HG03108 (cell line): ENCODE measurements at regions not wholly inside any gene's neighbourhood (a gene's known extent, or its start where the extent isn't known, plus 50 kb on each side); places are given as distances from the start of the nearest gene placed in this dataset.

Experiments used
- ATAC-seq: cut with Tn5 transposase; IDR thresholded peaks from one replicate; pipeline ENCODE4 v1.9.1; 2021; ENCODE audit warnings: moderate library complexity; ENCODE audit not compliant: unreplicated experiment

DNA sequence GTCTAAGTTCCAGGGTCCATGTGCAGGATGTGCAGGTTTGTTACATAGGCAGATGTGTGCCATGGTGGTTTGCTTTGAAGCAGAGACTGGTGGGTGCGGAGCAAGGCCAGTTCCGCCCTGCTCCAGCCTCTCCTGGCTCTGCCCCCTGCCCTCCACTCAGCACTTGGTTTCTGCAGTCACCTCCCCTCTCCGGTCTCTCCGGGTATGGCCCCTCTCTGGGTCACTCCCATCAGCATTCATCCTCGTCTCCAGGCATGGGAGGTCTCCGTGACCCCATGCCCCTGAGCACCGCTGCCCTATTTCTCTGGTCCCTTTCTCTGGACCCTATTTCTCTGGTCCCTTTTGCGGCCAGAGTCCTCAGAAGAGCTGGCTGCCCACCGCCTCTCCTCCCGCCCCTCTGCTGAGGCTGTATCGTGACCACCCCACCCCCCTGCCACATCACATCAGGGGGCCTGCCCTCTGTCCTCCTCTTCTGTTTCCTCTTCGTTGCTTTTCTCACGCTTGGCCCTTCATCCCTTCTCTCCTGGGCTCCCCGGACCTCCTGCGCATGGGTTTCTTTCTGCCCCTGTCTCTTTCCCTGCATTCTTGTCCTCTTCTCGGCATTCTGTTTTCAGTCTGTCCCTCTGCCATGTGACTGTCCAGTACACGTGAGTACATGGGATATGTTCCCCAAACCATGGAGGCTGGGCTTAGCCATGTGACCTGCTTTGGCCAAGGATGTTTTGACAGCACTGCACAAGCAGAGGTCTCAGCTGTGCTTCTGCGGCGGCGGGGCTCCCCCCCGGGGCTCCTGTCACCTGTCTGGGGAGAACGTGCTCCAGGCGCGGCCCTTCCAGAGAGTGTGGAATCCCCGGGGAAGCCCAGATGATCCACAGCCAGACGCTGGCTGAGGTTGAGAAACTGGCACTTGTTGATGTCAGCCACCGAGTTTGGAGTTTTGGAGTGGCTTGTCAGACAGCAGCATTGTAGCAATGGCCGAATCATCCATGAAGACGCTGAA is 54.4 kb upstream of the C1orf174 start:
- ATAC-seq: no peak

DNA sequence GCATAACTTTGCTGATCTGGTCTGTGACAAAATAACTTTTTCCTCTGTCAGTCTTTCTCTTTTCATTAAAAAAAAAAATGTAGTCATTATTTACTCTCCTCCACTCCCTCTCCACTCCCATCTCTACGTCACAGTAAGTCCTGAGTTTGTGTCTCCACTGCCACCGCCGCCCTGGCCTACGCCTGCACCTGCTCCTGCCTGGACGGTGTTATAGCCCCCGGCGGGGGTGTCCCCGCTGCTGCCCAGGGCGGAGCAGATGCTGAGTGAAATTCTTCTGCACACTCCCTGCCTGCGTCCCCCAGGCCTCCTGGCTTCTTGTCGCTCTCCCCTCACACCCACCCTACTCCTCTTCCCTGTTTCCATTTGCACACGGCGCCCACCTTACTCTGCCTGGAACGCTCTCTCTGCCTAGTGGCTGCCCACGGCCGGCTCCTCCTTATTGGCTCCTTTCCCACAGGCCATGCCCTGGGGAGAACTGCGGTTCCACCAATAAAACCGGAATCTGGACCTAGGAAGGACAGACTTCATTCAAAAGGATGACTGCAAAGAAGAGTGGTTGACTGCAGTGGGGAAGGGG is 55.2 kb upstream of the C1orf174 start:
- ATAC-seq: no peak

DNA sequence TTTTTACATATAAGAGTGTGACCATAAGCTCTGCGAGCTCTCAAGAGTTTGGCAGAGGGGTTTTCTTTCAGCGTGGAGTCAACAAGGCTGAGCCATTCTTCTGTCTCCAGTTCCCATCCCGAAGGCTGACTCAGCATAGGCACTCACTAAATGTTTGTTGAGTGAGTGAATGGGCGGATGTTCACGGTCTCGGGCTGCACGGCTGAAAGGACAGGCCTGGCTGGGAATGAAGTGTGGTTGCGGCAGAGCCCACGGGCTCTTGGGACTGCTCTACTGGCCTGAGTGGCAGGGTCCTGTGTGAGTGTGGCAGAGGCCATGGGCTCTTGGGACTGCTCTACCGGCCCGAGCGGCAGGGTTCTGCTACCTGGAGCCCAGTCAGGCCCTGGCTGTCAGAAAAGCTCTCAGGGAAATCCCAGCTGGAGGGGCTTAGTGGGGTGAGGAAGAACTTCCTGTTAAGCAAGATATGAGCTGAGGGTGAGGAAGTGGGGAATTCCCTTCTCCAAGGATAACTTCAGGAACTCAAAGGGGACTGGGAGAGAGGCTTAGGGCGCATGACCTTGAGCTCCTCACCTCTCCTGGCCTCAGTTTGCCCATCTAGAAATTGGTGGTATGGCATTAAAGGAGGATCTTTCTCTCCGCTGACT is 56.6 kb upstream of the C1orf174 start:
- no peak for ATAC-seq

DNA sequence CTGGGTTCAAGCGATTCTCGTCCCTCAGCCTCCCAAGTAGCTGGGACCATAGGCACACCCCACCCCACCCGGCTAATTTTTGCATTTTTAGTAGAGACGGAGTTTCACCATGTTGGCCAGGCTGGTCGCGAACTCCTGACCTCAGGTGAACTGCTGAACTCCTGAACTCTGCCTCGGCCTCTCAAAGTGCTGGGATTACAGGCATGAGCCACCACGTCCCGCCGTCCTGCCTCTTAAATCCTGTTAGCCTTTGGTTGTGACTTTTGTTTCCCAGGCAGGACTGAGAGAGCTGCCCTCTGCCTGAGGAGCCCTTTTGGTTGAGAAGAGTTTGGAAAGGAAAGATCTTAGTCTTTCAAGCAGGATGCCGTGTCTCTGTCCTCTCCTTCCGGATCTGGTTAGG is 59.3 kb upstream of the C1orf174 start:
- ATAC-seq: no peak

DNA sequence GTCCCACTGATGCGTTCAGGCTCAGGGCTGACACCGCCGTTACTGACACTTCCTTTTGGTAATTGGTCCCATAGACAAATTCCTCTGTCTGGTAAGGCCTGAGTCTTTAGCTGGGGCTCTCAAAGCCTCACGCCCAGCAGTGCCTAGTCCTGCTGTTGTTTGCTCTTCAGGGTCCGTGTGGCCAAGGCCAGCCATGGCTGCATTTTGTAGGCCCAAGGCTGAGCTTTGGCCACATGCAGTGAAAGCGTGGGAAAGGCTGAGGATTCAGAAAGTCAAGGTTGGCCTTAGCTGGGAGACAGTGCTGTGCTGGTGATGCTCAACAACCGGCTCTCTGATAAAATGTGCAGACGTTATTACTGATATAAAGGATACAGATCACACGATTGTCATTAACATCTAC is 63.5 kb upstream of the C1orf174 start:
- no peak for ATAC-seq

DNA sequence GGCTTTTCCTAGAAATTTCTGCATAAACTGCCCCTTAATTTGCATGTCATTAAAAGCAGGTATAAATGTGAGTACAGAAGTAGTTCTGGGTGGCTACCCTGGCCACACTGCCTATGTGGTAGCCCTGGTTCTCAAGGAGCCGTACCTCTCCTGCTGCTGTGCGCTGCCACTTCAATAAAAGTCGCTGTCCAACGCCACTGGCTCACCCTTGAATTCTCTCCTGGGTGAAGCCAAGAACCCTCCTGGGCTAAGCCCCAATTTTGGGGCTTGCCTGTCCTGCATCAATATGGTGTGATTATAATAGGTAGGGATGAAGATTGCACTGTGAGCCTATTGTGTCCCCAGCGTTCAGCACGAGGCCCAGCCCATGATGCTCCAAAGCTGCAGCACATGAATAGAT is 65.6 kb upstream of the C1orf174 start:
- ATAC-seq: no peak

DNA sequence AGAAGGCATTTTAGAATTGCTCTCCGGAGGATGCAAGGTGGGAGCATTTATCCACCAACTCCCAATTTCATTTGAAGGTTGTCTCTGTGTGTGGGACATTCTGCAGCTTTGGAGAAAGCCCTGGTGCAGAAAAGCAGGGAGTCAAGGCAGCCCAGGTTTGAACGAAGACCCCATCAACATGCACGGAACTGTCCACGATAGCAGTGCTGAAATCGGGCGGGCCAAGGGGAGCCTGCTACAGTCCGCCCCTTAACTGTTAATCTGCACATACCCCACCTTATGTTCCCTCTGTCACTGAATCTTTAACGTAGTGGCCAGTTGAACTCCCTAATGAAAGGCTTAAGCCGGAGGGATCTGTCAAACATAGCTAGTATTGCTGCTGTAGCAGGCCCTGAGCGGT is 68.8 kb upstream of the C1orf174 start:
- ATAC-seq: no peak

DNA sequence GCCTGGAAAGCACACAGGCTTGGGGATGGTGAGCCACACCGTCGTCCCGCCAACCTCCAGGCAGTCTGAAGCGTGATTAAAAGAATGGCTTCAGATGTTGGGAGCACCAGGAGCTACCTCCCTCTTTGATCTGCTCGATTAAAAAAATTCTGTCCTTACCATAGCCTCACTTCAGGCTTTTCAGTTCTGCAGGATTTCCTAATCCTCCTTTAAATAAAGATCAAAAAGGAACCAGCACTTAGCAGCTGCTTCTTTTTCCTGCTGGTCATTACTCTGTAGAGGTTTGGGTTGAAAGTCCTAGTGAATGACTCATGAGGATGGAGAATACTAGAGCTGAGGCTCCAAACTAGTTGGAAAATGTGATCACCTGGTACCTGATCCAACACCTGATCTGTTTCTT is 71.9 kb upstream of the C1orf174 start:
- ATAC-seq: no peak

DNA sequence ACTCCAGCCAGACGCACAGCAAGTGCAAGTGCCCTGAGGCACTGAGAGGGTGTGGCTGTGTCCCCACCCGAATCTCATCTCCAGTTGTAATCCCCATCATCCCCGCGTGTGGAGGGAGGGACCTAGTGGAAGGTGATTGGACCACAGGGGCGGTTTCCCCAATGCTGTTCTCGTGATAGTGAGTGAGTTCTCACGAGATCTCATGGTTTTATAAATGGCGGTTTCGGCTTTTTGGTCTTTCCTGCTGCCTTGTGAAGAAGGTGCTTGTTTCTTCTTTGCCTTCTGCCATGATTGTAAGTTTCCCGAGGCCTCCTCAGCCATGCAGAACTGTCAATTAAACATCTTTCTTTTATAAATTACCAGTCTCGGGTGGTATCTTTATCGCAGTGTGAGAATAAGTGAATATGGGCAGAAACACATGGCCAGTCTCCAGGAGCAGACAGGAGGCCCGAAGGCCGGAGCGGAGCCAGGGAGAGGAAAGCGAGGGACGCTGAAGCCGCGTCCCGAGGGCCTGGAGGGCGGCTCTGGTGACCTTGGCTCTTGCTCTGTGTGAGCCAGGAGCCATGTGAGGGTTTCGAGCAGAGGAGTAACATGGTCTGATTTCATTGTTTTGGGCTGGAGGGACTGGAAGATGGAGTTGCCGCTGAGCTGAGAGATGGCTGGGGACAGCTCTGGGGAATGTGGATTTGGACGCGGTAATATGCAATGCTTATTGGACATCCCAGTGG is 76.0 kb upstream of the C1orf174 start:
- ATAC-seq: no peak

DNA sequence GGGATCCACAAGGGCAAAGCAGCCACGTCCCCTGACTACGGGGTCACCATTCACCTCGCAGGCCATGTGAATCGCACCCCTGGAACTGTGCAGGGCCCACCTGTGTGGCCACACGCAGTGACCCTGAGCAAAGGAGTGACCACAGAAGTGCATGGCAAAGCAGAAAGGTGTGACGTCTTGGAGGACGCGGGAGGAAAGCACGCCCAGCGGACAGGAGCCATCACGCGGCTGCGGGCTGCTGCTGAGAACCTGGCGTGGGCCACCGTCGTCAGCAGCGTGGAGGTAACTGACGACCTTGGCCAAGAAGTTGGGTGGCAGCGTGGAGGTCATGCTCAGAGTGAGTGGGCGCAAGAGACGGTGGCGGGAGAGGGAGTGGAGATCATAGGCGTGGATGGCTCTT is 76.7 kb upstream of the C1orf174 start:
- ATAC-seq: no peak

DNA sequence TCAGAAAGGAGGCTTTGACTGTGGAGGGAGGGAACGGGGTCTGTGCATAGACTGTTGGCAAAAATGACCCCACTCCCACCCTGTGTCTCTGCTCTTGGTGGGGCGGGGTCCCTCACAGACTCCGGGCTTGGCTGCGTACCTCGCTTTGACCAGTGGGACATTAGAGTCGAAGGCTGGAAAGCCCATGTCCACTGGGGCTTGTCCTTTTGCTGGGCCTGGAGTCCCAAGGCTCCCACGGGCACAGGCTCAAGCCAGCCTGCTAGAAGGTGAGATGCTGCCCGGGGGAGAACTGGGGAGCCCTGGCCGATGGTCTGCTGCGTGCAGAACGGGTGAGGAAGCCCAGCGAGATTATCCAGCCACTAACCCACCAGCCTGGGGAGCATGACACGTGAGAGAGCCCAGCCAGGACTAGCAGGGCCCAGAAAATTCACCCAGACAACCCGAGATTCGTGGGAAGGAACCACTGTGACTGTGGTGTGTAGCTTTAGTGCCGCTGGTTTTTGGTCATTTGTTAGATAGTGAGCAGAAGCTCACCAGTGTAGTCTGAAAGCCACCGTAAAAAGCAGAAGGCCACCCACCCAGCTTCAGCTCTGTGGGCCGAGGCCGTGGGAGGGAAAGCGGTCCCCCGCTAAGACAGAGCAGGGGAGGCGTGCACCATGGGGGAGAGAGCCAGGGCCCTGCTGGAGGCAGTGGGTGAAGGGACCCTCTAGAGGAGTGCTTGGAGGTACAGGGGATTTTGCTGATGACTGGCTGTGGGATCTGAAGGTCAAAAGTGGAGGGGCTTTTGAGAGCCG is 78.3 kb upstream of the C1orf174 start:
- ATAC-seq: no peak

DNA sequence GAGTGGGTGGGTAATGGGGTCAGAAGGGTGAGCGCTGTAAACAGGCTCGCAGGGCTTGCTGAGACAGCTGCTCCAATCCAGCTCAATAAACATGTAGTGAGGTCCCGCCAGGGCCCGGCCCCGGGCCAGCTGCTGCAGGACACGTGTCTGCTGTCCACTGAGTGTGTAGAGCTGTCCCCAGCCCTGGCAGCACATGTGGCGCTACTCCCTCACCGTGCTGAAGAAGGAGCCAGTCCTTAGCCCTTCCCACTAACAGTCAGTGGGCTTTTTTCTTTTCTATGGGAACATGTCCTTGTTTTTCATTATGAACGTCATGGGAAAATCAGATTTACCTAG is 78.9 kb upstream of the C1orf174 start:
- ATAC-seq: no peak

DNA sequence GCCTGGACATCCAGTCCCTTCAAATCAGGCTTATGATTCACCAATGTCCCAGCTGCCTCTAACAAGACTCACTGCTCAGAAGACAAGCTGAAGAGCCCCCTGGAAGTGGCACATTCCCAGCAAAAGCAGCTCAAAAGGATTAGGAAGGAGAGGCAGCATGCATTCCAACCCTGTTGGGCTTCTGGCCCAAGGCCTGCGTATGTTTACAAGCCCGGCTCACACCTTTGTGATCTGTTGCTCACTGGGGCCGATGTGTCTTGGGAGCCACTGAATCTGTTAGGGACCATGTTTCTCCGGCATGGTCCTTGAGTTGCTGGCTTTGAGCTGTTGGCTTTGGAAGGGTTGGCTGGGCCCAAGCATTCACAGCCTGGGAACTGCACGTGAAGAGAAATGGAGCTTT is 81.2 kb upstream of the C1orf174 start:
- no peak for ATAC-seq

DNA sequence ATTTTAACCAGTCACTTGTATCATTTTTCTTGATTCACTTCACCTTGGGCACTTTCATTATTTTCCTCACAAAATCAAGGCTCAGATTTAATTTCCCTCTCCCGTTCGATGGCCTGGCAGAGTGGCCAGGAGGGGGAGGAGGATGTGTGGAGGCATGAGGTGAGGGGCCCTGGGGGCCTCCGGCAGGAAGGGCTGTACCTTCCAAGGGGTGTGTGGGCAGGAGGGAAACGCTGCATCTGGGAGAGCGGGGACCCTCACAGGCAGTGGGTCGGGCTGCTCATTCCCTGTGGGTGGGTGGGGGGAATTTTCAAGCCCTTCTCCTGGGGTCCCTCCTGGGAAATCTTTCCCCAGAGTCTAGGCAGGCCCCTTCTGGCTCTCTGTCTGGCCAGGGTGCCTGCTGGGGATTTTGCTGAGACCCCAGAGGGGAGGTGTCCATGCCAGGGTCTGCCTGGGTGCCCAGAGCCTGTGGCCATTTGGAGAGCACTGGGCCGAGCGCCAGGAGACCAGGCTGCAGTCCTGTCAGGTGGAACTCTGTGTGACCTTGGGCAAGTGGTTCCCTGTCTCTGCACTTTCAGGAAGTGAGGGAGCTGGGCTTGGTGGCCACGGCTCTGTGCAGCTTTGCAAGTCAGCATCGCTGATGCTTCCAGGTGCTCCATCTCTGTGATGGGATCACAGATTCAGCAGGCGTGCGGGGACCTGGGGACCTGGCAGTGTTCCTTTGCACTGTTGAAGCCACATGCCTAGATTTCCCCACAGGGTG is 81.9 kb upstream of the C1orf174 start:
- no peak for ATAC-seq

DNA sequence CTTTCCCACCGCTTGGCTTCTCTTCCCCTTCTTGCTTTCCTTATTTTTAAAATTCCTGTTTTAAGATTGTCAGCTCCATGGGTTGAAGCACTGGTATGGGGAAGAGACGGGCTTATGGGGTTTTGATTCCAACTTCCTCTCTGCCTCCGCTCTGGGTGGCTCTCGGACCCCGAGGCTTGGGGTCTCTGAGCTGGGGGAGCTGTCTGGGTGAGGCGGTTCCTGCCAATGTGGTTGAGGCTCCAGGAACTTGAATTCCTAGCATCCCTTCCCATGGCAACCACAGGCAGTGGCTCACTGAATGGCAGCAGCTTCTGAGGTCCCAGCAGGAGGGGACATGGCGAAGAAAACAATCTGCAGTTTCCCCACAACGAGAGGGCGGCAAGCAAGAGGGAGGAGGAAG is 83.1 kb upstream of the C1orf174 start:
- ATAC-seq: no peak

DNA sequence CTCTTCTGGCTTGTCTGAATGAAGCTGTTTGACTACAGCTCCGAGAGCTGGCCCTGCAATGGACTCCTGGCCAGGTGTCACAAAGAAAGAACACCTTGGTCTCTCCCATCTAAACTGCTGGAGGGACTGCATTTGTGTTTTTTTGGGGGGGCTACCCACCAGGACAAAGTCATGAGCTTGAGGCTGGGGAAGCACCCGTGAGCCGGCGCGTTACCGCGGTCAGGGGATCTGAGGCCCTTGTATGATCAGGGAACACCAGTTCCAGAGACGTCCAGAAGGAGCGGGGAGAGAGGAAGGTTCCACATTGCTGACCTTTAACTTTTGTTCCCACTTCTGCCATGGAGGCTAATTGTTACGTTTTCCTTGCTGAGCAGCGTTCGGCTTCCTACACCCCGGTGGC is 84.5 kb upstream of the C1orf174 start:
- ATAC-seq: no peak

DNA sequence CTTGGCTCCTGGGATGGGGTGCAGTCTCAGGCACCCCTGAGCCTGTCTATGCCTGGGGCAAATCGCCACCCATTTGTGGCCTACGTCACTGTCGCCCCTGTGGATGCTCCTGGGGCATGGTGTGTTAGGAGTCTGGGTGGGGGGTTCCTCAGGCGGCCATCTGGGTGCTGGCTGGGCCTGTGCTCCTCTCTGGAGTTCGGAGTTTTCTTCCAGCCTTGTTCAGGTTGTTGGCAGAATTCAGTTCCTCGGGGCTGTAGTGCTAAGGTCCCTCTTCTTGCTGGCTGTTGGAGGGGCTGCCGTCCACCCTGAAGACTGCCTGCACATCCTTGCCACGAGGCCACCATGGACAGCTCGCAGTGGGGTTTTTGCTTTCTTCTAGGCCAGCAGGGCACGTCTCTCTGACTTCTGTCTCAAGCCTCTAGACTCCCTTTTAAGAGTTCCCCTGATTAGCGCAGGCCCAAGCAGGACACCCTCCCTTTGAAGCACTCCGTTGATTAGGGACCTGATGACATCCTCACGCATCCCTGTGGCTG is 86.7 kb upstream of the C1orf174 start:
- no peak for ATAC-seq

DNA sequence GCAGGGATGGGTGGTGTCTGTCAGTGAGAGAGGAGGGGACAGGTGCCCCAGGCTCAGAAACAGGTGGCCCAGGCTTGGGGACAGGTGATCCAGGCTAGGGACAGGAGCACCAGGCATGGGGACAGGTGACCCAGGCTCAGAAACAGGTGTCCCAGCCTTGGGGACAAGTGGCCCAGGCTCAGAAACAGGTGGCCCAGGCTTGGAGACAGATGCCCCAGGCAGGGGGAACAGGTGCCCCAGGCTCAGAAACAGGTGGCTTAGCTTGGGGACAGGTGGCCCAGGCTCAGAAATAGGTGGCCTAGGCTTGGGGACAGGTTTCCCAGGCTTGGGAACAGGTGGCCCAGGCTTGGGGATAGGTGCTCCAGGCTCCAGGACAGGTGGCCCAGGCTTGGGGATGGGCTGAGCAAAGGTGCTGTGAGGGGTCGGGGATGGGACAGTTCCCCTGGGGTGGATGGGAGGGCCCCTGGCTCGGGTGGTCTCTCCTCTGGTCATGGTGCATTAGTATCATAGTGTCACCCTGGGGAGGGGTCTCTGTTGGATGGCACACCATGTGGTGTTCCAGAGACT is 87.7 kb upstream of the C1orf174 start:
- no peak for ATAC-seq

DNA sequence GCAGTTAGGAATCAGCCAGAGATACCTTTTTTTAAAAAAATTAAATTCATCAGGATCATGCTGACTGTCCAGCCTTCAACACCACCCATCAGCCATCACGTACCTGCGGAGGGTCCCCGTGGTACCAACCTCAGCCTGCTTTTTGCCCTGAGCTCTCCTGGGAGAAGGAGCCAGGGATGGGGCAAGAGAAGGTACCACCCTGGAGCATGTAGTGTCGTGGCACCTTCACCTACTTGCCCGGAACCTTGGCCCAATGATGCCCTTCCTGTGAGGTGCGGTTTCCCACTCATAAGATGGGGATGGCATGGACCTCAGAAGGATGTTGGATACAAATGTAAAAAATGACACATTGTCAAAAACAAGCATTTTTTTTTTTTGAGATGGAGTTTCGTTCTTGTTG is 88.4 kb upstream of the C1orf174 start:
- no peak for ATAC-seq
